KOPT-K1 (cell line): ENCODE measurements at regions not wholly inside any gene's neighbourhood (a gene's known extent, or its start where the extent isn't known, plus 50 kb on each side); places are given as distances from the start of the nearest gene placed in this dataset.
A peak's percentile ranks its signal among the peaks of the same experiment; 100 is the strongest.
"Not testable (repeated sequence)": the region's sequence is repeated elsewhere in the genome, so short reads cannot be mapped to it uniquely, and the experiment has no call there.

Experiments
- H3K27ac ChIP-seq: fragments of 200-600 bp; sonication (generic); 2 replicates; pipeline ENCODE4 v1.5.1; 2016; ENCODE audit warnings: antibody characterized with exemption, mild to moderate bottlenecking, low read depth, low read length; ENCODE audit not compliant: poor library complexity, severe bottlenecking
- H3K36me3 ChIP-seq: fragments of 200-600 bp; sonication (generic); 2 replicates; pipeline ENCODE4 v1.5.1; 2017; ENCODE audit warnings: antibody characterized with exemption, mild to moderate bottlenecking, low read length, moderate library complexity; ENCODE audit not compliant: insufficient read depth
- H3K9me3 ChIP-seq: fragments of 200-600 bp; sonication (generic); 2 replicates; pipeline ENCODE4 v1.5.1; 2017; ENCODE audit warnings: antibody characterized with exemption, low read length, mild to moderate bottlenecking; ENCODE audit not compliant: insufficient read depth, poor library complexity, severe bottlenecking

DNA sequence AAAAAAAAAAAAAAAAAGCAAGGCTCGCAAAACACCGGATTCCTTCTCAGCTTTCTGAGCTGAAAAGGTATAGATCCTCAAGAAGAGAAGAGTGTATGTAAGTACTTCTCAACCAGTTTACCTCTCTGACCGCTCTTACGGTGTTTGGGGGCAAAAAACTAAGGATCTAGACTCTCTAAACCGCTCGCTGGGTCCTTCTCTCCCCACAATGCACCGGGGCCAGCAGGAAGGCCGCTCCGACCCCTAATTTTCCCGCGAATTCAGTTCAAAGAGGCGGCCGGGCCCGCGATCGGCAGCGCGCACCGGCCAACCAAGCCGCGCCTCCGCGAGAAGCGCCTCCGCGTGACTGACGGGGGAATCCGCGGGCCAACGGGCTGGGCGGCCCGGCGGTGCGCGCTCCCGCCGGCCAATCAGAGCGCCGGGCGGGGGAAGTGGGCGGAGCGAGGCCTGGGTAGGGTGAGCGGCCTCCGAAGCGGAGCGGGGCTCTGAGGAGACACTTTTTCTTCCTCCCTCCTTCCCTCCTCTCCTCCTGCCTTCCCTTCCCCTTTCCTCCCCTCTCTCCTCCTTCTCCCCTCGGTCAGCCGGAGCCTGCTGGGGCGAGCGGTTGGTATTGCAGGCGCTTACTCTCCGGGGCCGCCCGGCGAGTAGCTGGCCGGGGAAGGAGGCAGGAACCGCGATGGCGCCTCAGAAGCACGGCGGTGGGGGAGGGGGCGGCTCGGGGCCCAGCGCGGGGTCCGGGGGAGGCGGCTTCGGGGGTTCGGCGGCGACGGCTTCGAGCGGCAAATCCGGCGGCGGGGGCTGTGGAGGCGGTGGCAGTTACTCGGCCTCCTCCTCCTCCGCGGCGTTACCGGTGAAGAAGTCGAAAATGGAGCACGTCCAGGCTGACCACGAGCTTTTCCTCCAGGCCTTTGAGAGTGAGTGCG lies 93.0 kb downstream of the CRLF3 start:
- Histone ChIP-seq H3K36me3 (peaks cover 20% of the 10 kb centered on the region), H3K27ac (peak overlapping the region; percentile 74)
- H3K9me3 ChIP-seq = not testable (repeated sequence)

DNA sequence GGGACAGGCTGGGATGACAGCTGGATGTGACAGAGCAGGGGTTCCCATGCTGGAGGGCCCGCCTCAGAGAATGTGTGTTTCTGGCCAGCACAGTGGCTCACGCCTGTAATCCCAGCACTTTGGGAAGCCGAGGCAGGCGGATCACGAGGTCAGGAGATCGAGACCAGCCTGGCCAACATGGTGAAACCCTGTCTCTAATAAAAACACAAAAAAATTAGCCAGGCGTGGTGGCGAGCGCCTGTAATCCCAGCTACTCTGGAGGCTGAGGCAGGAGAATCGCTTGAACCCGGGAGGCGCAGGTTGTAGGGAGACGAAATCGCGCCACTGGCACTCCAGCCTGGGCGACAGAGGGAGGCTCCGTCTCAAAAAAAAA lies 93.7 kb downstream of the CRLF3 start:
- H3K27ac ChIP-seq = peak overlapping the region; percentile 74
- peaks cover 19% of the 10 kb centered on the region for H3K36me3 ChIP-seq
- not testable (repeated sequence) for H3K9me3 ChIP-seq

DNA sequence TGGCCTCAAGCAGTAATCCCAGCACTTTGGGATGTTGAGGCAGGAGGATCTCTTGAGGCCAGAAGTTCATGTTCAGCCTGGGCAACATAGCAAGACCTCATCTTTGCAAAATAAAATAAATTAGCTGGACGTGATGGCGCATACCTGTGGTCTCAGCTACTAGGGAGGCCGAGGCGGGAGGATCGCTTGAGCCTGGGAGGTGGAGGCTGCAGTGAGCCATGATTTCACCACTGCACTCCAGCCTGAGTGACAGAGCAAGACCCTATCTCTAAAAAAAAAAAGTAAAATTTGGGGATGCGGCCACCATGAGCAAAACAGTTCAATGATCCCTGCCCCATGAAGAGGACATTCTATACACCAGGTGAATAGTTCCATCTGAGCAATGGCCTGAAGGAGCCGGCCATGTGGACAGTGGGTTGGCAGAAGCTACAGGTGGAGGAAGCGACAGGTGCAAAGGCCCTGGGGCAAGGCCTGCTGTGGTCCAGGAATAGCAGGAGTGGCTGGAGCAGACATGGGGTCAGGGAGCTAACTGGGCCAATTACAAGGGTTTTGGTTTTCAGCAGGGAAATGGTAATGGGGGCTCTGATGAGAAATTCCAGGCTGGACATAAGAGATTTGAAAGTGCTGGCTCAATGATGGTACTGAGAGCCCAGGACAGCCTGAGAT lies 94.2 kb downstream of the CRLF3 start:
- not testable (repeated sequence) for H3K9me3 ChIP-seq
- Histone ChIP-seq H3K36me3 (peaks cover 14% of the 10 kb centered on the region), H3K27ac (peak overlapping the region; percentile 74)

DNA sequence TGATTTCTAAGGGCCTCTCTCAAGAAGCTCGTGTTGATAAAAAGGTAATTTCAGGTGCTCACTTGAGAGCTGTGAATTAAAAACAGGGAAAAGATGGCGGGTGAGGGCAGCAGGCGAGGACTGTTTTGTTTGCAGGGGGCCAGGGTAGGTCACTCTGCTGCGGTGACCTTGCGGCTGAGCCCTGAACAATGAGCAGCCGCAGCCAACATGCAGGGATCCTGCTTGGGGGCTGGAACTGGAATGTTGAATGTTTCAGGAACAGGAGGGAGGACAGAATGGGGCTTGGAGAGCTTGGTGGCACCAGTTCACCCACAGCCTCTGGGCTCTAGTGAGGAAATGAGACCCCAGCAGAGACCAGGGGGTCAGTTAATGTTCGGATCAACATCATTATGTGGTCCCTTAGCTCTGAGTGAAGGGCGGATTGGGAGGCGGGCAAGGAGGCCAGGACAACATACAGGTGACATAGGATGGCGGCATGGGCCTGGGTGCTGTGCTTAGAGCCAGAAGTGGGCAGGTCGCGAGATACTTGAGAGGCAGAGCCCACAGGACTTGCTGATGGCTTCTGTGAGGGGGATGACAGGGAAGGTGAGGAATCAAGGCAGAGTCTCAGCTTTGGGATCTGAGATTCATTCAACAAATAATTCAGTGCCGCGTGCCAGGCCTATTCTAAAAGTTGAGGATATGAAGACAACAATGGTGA lies 94.9 kb downstream of the CRLF3 start:
- not testable (repeated sequence) for H3K9me3 ChIP-seq, H3K27ac ChIP-seq, H3K36me3 ChIP-seq

DNA sequence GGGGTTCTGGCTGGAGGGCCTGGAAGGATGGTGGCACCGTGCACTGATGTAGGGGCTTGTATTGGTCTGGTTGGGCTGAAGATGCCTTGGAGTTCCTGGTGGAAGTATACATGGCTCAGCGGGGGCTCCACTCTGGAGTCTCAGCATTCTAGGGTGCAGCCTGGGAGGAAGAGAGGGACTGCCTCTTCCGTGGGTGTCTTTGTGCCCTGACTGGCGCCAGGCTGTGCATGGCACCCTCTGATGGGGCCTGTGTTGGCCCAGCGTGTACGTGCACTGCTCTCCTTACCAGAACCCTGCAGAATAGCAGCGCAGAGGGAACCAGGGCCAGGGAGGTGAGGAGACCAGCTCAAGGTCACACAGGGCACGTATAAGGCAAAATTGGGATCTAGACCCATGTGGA lies 97.0 kb downstream of the CRLF3 start:
- not testable (repeated sequence) for H3K27ac ChIP-seq, H3K9me3 ChIP-seq, H3K36me3 ChIP-seq

DNA sequence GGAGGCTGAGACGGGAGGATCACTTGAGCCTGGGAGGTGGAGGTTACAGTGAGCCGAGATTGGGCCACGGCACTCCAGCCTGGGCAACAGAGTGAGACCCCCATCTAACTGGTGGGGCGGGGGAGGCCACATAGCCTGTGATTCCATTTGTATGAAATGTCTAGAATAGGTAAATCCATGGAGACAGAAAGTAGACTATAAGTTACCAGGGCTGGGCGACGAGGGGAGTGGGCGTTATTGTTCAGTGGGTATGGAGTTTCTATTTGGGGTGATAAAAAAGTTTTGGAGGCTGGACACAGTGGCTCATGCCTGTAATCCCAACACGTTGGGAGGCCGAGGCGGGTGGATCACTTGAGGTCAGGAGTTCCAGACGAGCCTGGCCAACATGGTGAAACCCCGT lies 97.8 kb downstream of the CRLF3 start:
- H3K27ac ChIP-seq, H3K9me3 ChIP-seq: not testable (repeated sequence)

DNA sequence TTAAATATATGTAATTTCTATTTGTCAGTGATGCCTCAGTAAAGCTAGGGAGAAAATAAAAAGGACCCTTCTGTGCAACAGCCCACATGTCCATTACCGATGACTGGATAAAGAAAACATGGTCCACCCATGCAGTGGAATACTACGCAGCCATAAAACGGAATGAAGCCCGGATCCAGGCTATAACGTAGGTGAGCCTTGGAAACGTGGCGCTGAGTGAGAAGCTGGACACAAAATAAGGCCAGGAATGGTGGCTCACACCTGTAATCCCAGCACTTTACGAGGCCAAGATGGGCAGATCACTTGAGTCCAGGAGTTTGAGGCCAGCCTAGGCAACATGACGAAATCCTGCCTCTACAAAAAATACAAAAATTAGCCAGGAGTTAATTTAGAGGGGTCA lies 98.2 kb downstream of the CRLF3 start:
- not testable (repeated sequence) for H3K9me3 ChIP-seq, H3K27ac ChIP-seq, H3K36me3 ChIP-seq

More for the DNA sequence above, 97.8 kb downstream of the CRLF3 start:
- H3K36me3 ChIP-seq = not testable (repeated sequence)

DNA sequence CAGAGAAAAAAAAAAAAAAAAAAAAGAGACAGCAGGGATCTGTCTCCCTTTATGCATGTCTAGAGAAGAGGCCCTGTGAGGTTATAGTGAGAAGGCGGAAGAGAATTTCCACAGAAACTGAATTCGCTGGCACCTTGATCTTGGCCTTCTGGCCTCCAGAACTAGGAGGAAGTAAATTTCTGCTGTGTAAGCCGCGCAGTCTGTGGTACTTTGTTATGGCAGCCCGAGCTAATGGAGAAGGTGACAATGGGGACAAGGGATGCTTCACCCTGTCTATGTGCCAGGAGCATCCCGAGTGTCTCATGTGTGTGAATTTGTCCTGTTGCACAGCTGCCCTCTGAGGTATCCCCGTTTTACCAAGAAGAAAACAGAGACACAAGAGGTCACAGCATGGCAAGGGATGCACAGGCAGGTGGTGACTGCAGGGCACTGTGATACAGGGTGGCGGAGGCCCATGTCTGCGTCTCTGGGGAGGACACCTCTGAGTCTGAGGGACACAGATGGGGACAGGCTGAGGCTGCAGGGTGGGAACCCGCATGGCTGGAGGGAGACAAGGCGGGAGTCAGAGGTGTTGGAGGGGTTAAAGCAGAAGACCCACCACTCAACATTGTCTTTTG lies 100.3 kb downstream of the CRLF3 start:
- not testable (repeated sequence) for H3K9me3 ChIP-seq, H3K27ac ChIP-seq, H3K36me3 ChIP-seq

DNA sequence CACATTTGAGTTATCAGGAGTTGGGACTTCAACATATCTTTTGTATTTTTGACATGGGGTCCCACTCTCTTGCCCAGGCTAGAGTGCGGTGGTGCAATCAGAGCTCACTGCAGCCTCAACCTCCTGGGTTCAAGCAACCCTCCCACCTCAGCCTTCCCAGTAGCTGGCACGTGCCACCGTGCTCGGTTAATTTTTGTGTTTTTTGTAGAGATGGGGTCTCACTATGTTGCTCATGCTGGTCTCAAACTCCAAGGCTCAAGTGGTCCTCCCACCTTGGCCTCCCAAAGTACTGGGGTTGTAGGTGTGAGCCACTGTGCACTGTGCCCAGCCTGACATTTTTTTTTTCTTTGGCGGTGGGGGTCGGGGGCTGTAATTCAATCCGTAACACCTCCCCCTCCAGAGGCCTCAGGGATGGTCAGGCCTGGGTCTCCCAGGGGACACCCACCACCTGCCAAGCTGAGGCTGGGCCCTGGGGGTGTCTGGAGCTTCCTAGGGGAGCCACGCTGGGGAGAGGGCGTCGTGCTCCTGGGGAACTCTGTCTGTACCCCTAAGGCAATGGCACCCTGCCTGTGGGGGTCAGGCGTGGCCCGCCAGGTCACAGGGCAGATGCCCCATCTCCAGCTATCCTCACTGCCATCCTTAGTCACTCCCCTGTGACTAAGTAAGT lies 102.2 kb downstream of the CRLF3 start:
- not testable (repeated sequence) for H3K27ac ChIP-seq, H3K9me3 ChIP-seq, H3K36me3 ChIP-seq

DNA sequence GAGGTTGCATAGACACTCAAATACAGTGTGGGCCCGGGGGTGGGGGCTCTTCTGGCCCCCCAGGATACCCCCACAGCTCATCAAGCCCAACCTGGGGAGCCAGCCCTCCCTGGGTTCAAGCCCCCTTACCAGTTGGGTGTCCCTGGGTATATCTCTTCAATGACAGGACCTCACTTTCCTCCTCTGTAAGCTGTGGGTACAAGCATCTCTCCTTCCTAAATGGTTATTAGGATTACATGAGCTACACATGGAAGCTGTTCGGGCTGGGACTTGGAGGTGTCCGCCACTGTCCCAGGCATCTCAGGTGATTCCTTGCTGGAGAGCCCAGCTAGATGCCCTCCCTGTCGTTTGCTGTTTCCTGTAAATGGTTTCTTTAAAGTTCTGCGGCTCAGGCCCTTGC lies 103.5 kb downstream of the CRLF3 start:
- not testable (repeated sequence) for H3K36me3 ChIP-seq, H3K9me3 ChIP-seq, H3K27ac ChIP-seq

DNA sequence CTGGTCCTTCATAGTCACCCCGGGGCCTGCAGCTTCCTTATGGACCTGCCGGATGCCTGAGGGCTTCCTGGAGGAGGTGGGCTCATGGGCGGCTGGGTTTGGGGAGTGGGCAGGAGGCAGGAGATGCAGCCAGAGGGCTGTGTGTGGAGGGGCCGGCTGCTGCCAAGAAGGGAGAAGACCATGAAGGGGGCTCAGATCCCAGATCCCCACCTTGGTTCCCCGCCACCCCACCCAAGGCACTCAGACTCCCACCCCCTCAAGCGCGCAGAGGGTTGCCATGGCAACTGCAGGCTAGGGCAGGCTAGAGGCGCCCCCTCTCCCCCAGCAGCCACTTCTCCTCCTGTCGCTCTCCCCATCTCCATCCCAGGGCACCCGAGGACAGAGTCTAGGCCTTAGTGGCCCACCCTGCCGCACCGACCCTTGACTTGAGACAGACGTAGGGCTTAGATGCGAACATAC lies 104.5 kb downstream of the CRLF3 start:
- Histone ChIP-seq H3K36me3 (no peaks in the 10 kb centered on the region), H3K27ac (no peak overlapping the region), H3K9me3 (no peaks in the 10 kb centered on the region)

DNA sequence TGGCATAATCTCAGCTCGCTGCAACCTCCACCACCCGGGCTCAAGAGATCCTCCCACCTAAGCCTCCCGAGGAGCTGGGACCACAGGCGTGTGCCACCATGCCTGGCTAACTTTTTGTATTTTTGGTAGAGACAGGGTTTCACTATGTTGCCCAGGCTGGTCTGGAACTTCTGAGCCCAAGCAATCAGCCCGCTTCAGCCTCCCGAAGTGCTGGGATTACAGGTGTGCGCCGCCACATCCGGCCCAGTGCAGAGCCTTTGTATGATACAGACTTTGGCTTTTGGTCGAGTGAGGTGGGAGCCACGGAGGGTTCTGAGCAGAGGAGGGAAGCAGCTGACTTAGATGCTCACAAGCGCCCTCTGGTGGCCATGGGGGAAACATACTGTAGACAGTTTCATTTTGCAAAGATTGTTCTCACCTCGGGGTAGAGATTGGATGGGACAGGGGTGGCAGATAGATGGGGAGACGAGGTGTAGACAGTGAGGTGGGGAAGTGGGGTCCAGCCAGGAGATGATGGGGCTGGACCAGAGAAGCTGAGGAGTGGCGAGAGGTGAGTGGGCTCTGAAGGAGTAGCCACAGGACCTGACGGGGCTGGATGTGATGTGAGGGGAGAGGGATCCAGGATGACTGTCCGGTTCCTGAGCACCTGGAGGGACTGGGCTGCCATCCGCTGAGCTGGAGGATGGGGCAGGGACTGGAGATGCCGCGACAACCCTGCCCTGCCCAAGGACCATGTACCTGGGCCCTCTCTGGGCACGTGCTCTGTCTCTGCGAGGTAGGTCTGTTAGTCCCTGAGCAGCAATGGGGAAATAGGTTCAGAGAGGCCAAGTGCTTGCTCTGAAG lies 105.1 kb downstream of the CRLF3 start:
- not testable (repeated sequence) for H3K27ac ChIP-seq, H3K36me3 ChIP-seq, H3K9me3 ChIP-seq

DNA sequence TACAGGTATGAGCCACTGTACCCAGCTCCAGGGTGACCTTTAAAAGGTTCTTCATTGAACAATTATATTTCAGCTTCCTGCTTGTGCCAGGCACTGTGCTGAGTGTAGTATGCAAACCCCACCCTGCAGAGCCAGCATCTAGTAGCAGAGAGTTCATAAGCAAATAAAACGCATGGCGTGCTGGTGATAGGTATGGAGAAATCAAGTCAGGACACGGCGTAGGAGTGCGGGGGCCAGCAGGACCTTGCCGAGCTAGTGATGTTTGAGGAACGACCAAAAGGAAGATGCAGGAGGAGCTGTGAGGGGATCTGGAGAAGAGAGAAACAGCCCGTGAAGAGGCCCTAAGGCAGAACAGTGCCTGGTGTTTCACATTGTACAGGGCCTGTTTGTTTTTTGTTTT lies 105.8 kb downstream of the CRLF3 start:
- not testable (repeated sequence) for H3K27ac ChIP-seq, H3K36me3 ChIP-seq, H3K9me3 ChIP-seq

DNA sequence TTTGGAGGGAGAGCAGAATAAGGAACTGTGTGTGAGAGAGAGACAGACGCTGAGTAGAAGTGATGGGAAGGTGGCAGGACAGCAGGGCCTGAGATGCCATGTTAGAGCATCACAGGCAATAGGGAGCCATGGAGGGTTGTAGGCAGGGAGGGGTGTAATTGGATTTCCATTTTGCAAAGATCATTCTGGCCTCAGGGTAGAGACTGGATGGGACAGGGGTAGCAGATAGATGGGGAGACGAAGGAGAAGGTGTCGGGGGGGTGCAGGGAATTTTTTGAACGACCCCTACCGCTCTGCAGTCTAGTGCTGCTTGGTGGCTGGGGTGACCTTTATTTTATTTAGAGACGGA lies 106.4 kb downstream of the CRLF3 start:
- H3K36me3 ChIP-seq, H3K9me3 ChIP-seq: not testable (repeated sequence)

More for the DNA sequence above, 106.4 kb downstream of the CRLF3 start:
- not testable (repeated sequence) for H3K27ac ChIP-seq
